A673 (cell line): ENCODE measurements at regions not wholly inside any gene's neighbourhood (a gene's known extent, or its start where the extent isn't known, plus 50 kb on each side); places are given as distances from the start of the nearest gene placed in this dataset.

ENCODE experiments used
- CTCF ChIP-seq: fragments of 300-800, 200-600 bp; sonication (generic); conservative IDR thresholded peaks from 2 replicates; pipeline ENCODE4 v1.5.1; 2017; ENCODE audit warnings: low read depth, mild to moderate bottlenecking, antibody characterized with exemption, low read length, moderate library complexity, mixed read lengths
- EZH2 ChIP-seq: fragments of 200-600 bp; sonication (generic); IDR thresholded peaks from 2 replicates; pipeline ENCODE4 v1.6.1; 2017; ENCODE audit warnings: borderline replicate concordance, low read depth, mild to moderate bottlenecking, mixed read lengths, antibody characterized with exemption, low read length; ENCODE audit not compliant: poor library complexity, severe bottlenecking

- TF ChIP-seq EZH2 (no peak), CTCF (no peak)
Measured at GRCh38 chr6:14747881-14748520, 497.9 kb upstream of the JARID2 start.
